ENCODE measurements at regions not wholly inside any gene's neighbourhood (a gene's known extent, or its start where the extent isn't known, plus 50 kb on each side); places are given as distances from the start of the nearest gene placed in this dataset.

DNA sequence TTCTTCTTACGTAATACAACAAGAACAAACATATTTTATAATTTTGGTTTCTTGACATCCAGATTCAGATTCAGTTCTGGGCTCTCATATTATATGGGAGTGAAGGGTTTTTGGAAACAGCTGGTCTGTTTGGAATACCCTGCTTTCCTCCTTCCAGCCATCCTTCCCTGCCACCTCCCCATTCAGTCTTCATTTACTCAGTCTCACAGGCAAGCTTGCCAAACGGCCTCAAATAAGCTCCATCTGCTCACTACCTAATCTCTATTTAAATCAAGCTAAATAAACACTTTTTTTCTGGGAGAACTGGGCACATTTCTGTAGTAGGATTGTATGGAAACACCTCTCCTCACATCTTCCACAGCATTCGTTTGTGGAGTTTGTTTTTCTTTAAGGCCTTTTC, 147.5 kb downstream of the RND3 start:
- H3K27ac ChIP-seq = peak overlapping the region in 1 of 2 donors; percentile 23
- H3K4me1 ChIP-seq = peaks cover 0 to 3% of the 10 kb centered on the region in 2 donors
- no peaks in the 10 kb centered on the region for H3K36me3 ChIP-seq
- intact Hi-C loops (cut with DNase I) = no loop called here
- H3K9me3 ChIP-seq = no peaks in the 10 kb centered on the region
- no peaks in the 10 kb centered on the region for H3K27me3 ChIP-seq
- no peak for TF ChIP-seq CTCF (IDR thresholded peaks at IDR 0.05)
- no peak overlapping the region for H3K4me3 ChIP-seq
- no peak for DNase-seq (ENCODE audit: low spot score in 2 of 2)

DNA sequence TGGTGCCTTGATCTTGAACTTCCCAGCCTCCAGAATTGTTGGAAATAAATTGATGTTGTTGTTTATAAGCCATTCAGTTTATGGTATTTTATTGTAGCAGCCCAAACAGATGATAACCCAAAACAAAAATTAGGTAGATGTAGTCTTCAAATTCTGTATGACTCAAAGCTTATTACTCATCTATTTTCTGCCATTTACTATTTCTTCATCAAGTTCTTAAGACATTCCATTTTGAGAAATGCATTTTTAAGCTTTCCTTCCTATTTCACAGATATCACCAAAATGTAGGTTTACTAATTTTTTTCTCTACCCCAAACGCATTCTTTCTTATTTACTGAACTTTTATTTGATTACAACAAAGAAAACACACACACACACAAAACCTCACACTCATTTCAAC, 148.2 kb downstream of the RND3 start:
- H3K36me3 ChIP-seq = no peaks in the 10 kb centered on the region
- no peak for TF ChIP-seq CTCF (IDR thresholded peaks at IDR 0.05)
- intact Hi-C loops (cut with DNase I) = no loop called here
- no peaks in the 10 kb centered on the region for H3K9me3 ChIP-seq
- H3K4me1 ChIP-seq = peaks cover 0 to 3% of the 10 kb centered on the region in 2 donors
- no peak for DNase-seq (ENCODE audit: low spot score in 2 of 2)
- no peaks in the 10 kb centered on the region for H3K27me3 ChIP-seq
- H3K27ac ChIP-seq = no peak overlapping the region
- no peak overlapping the region for H3K4me3 ChIP-seq

DNA sequence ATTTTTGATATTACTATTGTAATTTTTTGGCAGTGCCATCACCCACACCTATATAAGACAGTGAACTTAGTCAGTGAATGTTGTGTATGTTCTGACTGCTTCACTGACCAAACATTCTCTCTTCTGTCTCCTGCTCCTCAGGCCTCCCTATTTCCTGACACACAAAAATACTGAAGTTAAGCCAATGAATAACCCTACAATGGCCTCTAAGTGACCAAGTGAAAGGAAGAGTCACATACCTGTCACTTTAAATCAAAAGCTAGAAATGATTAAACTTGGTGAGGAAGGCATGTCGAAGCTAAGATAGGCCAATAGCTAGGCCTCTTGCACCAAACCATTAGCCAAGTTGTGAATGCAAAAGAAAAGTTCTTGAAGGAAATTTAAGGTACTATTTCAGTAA, 151.9 kb downstream of the RND3 start:
- Histone ChIP-seq H3K36me3 (no peaks in the 10 kb centered on the region), H3K27ac (no peak overlapping the region), H3K9me3 (no peaks in the 10 kb centered on the region), H3K27me3 (no peaks in the 10 kb centered on the region), H3K4me1 (peaks cover 0 to 5% of the 10 kb centered on the region in 2 donors), H3K4me3 (no peak overlapping the region)
- no peak for TF ChIP-seq CTCF (IDR thresholded peaks at IDR 0.05)
- intact Hi-C loops (cut with DNase I) = no loop called here
- no peak for DNase-seq (ENCODE audit: low spot score in 2 of 2)

DNA sequence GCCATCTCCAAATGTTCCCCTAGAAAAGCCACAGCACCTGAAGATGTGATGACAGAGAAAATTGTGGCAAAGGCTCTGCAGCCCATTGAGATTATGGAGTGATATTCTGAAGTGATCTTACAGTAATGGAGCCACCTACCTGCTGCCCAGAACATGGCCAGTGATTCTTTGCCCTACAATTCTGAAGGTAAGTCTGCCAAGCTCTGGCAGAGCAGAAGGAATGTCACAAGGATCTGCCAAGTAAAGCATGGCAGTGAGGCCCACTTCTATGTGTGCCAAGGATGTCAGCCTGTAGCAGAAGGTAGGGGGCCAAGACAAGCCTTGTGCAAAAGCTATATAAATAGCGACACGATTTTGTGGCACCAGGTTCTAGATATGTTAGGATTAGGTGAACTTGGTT, 155.1 kb downstream of the RND3 start:
- no peak for TF ChIP-seq CTCF (IDR thresholded peaks at IDR 0.05)
- no peaks in the 10 kb centered on the region for H3K9me3 ChIP-seq
- no peak overlapping the region for H3K27ac ChIP-seq
- peaks cover 0 to 3% of the 10 kb centered on the region in 2 donors for H3K4me1 ChIP-seq
- no peaks in the 10 kb centered on the region for H3K36me3 ChIP-seq
- intact Hi-C loops (cut with DNase I) = no loop called here
- no peaks in the 10 kb centered on the region for H3K27me3 ChIP-seq
- no peak for DNase-seq (ENCODE audit: low spot score in 2 of 2)
- no peak overlapping the region for H3K4me3 ChIP-seq

- Histone ChIP-seq H3K4me1 (peaks cover 0 to 3% of the 10 kb centered on the region in 2 donors), H3K27me3 (no peaks in the 10 kb centered on the region), H3K27ac (no peak overlapping the region), H3K36me3 (no peaks in the 10 kb centered on the region), H3K4me3 (no peak overlapping the region), H3K9me3 (no peaks in the 10 kb centered on the region)
- no peak for TF ChIP-seq CTCF (IDR thresholded peaks at IDR 0.05)
- DNase-seq (ENCODE audit: low spot score in 2 of 2) = no peak
- intact Hi-C loops (cut with DNase I) = no loop called here
These were observed 159.6 kb downstream of the RND3 start for GRCh38 chr2:150327564-150328489.
